ENCODE measurements at regions not wholly inside any gene's neighbourhood (a gene's known extent, or its start where the extent isn't known, plus 50 kb on each side); places are given as distances from the start of the nearest gene placed in this dataset.

DNA sequence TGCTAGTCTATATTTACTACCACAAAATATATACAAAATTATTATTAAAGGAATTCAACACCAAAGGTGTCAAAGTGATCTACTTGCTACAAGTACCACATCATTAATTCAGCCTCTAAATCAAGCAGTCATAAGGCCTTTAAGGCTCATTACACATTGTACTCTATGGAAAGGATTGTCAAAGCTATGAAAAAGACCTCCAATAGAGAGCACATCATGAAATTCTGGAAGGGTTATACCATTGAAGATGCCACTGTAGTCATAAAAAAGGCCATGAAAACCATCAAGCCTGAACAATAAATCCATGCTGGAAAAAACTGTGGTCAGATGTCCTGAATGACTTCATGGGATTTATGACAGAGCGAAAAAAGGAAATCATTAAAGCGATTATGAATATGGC is 708.0 kb upstream of the FAM174A start:
- no peak overlapping the region for H4K91ac ChIP-seq (ENCODE audit: insufficient read length, low read depth, low read length)
- no peaks in the 10 kb centered on the region for H3K79me2 ChIP-seq (ENCODE audit: insufficient read depth, low read length)
- no peak overlapping the region for H3K14ac ChIP-seq (ENCODE audit: insufficient read depth, low read length)
- no peaks in the 10 kb centered on the region for H3K9me3 ChIP-seq (ENCODE audit: control insufficient read depth, low read depth, low read length)
- H2AFZ ChIP-seq (ENCODE audit: low read length), result no peak overlapping the region
- Mint-ChIP-seq H3K27ac (no peak overlapping the region), H3K4me1 (no peaks in the 10 kb centered on the region), H3K27me3 (ENCODE audit: low read depth) (no peaks in the 10 kb centered on the region), H3K36me3 (ENCODE audit: insufficient read depth in 1 of 3, low read depth in 3 of 3) (no peaks in the 10 kb centered on the region), H3K9me3 (no peaks in the 10 kb centered on the region), H3K4me3 (no peak overlapping the region)
- no CpG with 5 or more reads among the region's 2 CpGs for WGBS (ENCODE audit: extremely low coverage, insufficient read length, low lambda C conversion rate)
- H3K23me2 ChIP-seq (ENCODE audit: insufficient read length, low read depth, low read length, poor library complexity, severe bottlenecking), result no peaks in the 10 kb centered on the region
- no peak overlapping the region for H4K5ac ChIP-seq (ENCODE audit: insufficient read length, low read depth, low read length)
- no peak overlapping the region for H2BK15ac ChIP-seq (ENCODE audit: low read depth, low read length)
- H2BK12ac ChIP-seq (ENCODE audit: insufficient read length, low read depth, low read length), result no peak overlapping the region
- no peak overlapping the region for H3K27ac ChIP-seq (ENCODE audit: insufficient read length, low read depth, low read length)
- H2BK20ac ChIP-seq (ENCODE audit: low read depth, low read length, poor library complexity, severe bottlenecking), result no peak overlapping the region
- H3K27me3 ChIP-seq (ENCODE audit: insufficient read depth, low read length), result no peaks in the 10 kb centered on the region
- H3K79me1 ChIP-seq (ENCODE audit: insufficient read depth, low read depth, low read length, poor library complexity, severe bottlenecking), result no peaks in the 10 kb centered on the region
- no peak overlapping the region for H2AK5ac ChIP-seq (ENCODE audit: insufficient read length, low read length)
- TF ChIP-seq, protein P1, sequence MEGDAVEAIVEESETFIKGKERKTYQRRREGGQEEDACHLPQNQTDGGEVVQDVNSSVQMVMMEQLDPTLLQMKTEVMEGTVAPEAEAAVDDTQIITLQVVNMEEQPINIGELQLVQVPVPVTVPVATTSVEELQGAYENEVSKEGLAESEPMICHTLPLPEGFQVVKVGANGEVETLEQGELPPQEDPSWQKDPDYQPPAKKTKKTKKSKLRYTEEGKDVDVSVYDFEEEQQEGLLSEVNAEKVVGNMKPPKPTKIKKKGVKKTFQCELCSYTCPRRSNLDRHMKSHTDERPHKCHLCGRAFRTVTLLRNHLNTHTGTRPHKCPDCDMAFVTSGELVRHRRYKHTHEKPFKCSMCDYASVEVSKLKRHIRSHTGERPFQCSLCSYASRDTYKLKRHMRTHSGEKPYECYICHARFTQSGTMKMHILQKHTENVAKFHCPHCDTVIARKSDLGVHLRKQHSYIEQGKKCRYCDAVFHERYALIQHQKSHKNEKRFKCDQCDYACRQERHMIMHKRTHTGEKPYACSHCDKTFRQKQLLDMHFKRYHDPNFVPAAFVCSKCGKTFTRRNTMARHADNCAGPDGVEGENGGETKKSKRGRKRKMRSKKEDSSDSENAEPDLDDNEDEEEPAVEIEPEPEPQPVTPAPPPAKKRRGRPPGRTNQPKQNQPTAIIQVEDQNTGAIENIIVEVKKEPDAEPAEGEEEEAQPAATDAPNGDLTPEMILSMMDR (conservative IDR thresholded peaks at IDR 0.05), result no peak
- H3K9ac ChIP-seq (ENCODE audit: extremely low read depth, insufficient read length, low read length), result no peak overlapping the region
- H3K56ac ChIP-seq (ENCODE audit: insufficient read length, low read depth, low read length), result no peak overlapping the region
- H3K23ac ChIP-seq (ENCODE audit: insufficient read length, low read depth, low read length), result no peak overlapping the region
- no peak overlapping the region for H2BK120ac ChIP-seq (ENCODE audit: low read depth, low read length, poor library complexity, severe bottlenecking)
- H4K20me1 ChIP-seq (ENCODE audit: control insufficient read depth, insufficient read depth, insufficient read length), result no peaks in the 10 kb centered on the region
- no peak for DNase-seq
- no peak overlapping the region for H3K4ac ChIP-seq (ENCODE audit: low read depth, low read length)
- H3T11ph ChIP-seq (ENCODE audit: low read length), result no peak overlapping the region
- H4K8ac ChIP-seq (replicated peaks; ENCODE audit: insufficient read length, low read depth, low read length), result no peak overlapping the region
- no peak overlapping the region for H2BK5ac ChIP-seq (ENCODE audit: insufficient read length, low read length)
- no peaks in the 10 kb centered on the region for H3K4me1 ChIP-seq (ENCODE audit: insufficient read depth, low read length)
- H3K4me2 ChIP-seq (ENCODE audit: insufficient read depth, insufficient read length, low read length), result no peak overlapping the region
- no peak overlapping the region for H3K18ac ChIP-seq (ENCODE audit: insufficient read length, low read depth, low read length)
